ENCODE measurements at regions not wholly inside any gene's neighbourhood (a gene's known extent, or its start where the extent isn't known, plus 50 kb on each side); places are given as distances from the start of the nearest gene placed in this dataset.
"Not testable (repeated sequence)": the region's sequence is repeated elsewhere in the genome, so short reads cannot be mapped to it uniquely, and the experiment has no call there.

- TF ChIP-seq CTCF (IDR thresholded peaks at IDR 0.05; ENCODE audit: borderline replicate concordance) = no peak
- intact Hi-C loops (cut with micrococcal nuclease) = no loop called here
- Histone ChIP-seq H3K36me3 (no peaks in the 10 kb centered on the region), H3K4me1 (no peaks in the 10 kb centered on the region), H3K27me3 (ENCODE audit: low read depth) (no peaks in the 10 kb centered on the region), H3K9me3 (replicated peaks) (no peaks in the 10 kb centered on the region), H3K4me3 (no peak overlapping the region), H3K27ac (replicated peaks) (no peak overlapping the region)
- no peak for DNase-seq
Measured at GRCh38 chr2:220814441-220814840, 757.7 kb downstream of the EPHA4 start.

GRCh38 chr2:220815698-220816097, 756.4 kb downstream of the EPHA4 start:
- H3K36me3 ChIP-seq = no peaks in the 10 kb centered on the region
- H3K9me3 ChIP-seq (replicated peaks) = no peaks in the 10 kb centered on the region
- H3K4me3 ChIP-seq = no peak overlapping the region
- no peak for DNase-seq
- intact Hi-C loops (cut with micrococcal nuclease) = no loop called here
- no peak for TF ChIP-seq CTCF (IDR thresholded peaks at IDR 0.05; ENCODE audit: borderline replicate concordance)
- no peaks in the 10 kb centered on the region for H3K4me1 ChIP-seq
- no peak overlapping the region for H3K27ac ChIP-seq (replicated peaks)
- no peaks in the 10 kb centered on the region for H3K27me3 ChIP-seq (ENCODE audit: low read depth)

GRCh38 chr2:220821683-220822082, 750.4 kb downstream of the EPHA4 start:
- H3K4me1 ChIP-seq = no peaks in the 10 kb centered on the region
- DNase-seq = no peak
- no peak overlapping the region for H3K4me3 ChIP-seq
- H3K27me3 ChIP-seq (ENCODE audit: low read depth) = no peaks in the 10 kb centered on the region
- no peak overlapping the region for H3K27ac ChIP-seq (replicated peaks)
- no peak for TF ChIP-seq CTCF (IDR thresholded peaks at IDR 0.05; ENCODE audit: borderline replicate concordance)
- intact Hi-C loops (cut with micrococcal nuclease) = no loop called here
- H3K36me3 ChIP-seq = no peaks in the 10 kb centered on the region
- H3K9me3 ChIP-seq (replicated peaks) = no peaks in the 10 kb centered on the region

- H3K27ac ChIP-seq (replicated peaks); H3K4me1 ChIP-seq; H3K9me3 ChIP-seq (replicated peaks); intact Hi-C loops (cut with micrococcal nuclease); H3K4me3 ChIP-seq; H3K36me3 ChIP-seq; H3K27me3 ChIP-seq (ENCODE audit: low read depth); DNase-seq: not testable (repeated sequence)
Measured at GRCh38 chr2:220823590-220823989, 748.5 kb downstream of the EPHA4 start.

- Histone ChIP-seq H3K27me3 (ENCODE audit: low read depth) (no peaks in the 10 kb centered on the region), H3K36me3 (no peaks in the 10 kb centered on the region), H3K4me3 (no peak overlapping the region), H3K27ac (replicated peaks) (no peak overlapping the region), H3K9me3 (replicated peaks) (peaks cover 5% of the 10 kb centered on the region), H3K4me1 (no peaks in the 10 kb centered on the region)
- intact Hi-C loops (cut with micrococcal nuclease) = no loop called here
- DNase-seq = no peak
- TF ChIP-seq CTCF (IDR thresholded peaks at IDR 0.05; ENCODE audit: borderline replicate concordance) = no peak
Measured at GRCh38 chr2:220833446-220833845, 738.7 kb downstream of the EPHA4 start.

GRCh38 chr2:220835583-220835982, 736.5 kb downstream of the EPHA4 start:
- no peaks in the 10 kb centered on the region for H3K27me3 ChIP-seq (ENCODE audit: low read depth)
- no peaks in the 10 kb centered on the region for H3K36me3 ChIP-seq
- DNase-seq = no peak
- H3K4me3 ChIP-seq = no peak overlapping the region
- intact Hi-C loops (cut with micrococcal nuclease) = no loop called here
- no peaks in the 10 kb centered on the region for H3K4me1 ChIP-seq
- no peak overlapping the region for H3K27ac ChIP-seq (replicated peaks)
- H3K9me3 ChIP-seq (replicated peaks) = no peaks in the 10 kb centered on the region
- no peak for TF ChIP-seq CTCF (IDR thresholded peaks at IDR 0.05; ENCODE audit: borderline replicate concordance)
